Fibroblast of pulmonary artery (primary cell): ENCODE measurements at regions not wholly inside any gene's neighbourhood (a gene's known extent, or its start where the extent isn't known, plus 50 kb on each side); places are given as distances from the start of the nearest gene placed in this dataset.

Experiments used
- DNase-seq: peaks from one replicate; pipeline ENCODE4 v3.0.0-alpha.2; 2010; ENCODE audit warnings: low read depth
- H3K4me3 ChIP-seq: replicated peaks from 2 replicates; pipeline ENCODE4 v1.5.1; 2011; ENCODE audit warnings: low read depth, mild to moderate bottlenecking, control low read depth, low read length, moderate library complexity
- CTCF ChIP-seq: IDR thresholded peaks from 2 replicates; pipeline ENCODE4 v1.5.1; 2011; ENCODE audit warnings: mild to moderate bottlenecking, control low read depth, low read length, inconsistent platforms; ENCODE audit errors: missing control alignments

DNA sequence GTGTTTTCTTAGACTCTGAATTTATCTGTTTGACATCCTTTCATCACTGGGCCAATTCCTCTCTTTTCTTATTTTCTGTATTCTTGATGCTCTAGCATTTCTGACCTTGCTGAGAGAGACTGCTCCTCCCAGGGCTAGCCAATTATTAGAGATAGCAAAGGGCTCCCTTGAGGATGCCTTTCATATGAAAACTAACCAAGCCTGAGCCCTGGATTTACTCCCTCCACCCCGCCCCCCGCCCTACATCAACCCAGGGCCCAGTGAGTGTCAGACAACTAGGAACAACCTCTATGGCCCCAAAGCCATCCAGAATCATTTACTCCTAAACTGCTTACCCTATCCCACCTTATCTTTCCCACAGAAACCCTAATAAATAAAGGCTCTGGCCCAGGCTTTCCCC, 69.7 kb upstream of the LARS2 start:
- no peak overlapping the region for H3K4me3 ChIP-seq
- DNase-seq = no peak
- TF ChIP-seq CTCF = no peak

DNA sequence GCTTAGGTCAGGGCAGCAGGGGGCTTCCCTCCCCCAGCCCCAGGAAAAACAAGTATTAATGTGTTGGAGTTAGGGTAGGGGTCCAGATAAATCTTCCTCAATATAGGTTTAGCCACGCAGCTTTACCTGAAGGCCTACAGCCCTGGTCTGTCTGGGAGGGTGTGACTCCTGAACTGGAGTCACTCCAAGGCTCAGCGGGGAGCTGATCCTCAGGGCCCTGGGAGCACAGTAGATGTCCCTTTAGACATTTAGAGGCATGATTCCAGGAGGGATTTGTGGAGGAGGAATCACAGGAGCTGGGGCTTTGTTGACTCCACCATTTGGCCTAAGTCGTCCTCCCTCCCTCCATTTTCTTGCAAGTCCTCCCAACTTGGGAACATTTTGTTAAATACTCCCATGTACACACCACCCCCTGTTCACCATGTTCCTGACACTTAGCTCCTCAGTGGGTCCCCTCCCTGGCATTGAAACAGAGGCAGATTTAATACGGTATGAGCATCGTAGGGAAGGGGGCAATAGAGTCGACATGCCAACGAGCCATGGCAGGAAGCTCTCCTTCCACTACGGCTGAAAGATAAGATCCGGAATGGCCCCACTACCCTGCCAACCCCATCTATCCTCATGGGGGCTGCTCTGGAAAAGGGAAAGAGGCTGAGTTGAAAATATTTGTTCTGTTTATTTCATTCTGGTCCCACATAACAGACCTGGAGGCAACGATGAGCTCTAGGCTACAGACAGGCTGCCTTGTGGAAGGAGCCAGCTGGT, 69.0 kb upstream of the LARS2 start:
- H3K4me3 ChIP-seq = no peak overlapping the region
- no peak for TF ChIP-seq CTCF
- DNase-seq = no peak

- H3K4me3 ChIP-seq = no peak overlapping the region
- DNase-seq = no peak
- TF ChIP-seq CTCF = no peak
Observed at GRCh38 chr3:45319996-45320305, 68.4 kb upstream of the LARS2 start.

DNA sequence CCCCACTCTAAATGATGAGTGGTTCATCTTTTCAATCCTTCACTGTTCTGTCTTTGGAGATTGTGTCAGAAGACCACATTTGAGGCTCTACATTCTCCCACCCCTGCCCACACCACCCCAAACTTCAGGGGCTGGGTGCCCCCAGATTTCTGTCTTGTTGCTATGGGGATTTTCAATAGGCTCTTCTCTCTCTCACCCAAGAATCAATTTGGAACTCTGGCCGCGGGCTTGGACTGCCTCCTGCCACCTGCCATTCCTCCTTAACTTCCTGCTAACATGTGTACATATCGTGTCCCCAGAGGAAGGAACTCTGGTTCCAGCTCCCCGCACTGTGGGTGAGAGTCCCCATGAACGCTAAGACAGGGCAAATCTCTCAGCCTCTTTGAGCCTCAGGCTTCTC, 67.4 kb upstream of the LARS2 start:
- H3K4me3 ChIP-seq = no peak overlapping the region

DNA sequence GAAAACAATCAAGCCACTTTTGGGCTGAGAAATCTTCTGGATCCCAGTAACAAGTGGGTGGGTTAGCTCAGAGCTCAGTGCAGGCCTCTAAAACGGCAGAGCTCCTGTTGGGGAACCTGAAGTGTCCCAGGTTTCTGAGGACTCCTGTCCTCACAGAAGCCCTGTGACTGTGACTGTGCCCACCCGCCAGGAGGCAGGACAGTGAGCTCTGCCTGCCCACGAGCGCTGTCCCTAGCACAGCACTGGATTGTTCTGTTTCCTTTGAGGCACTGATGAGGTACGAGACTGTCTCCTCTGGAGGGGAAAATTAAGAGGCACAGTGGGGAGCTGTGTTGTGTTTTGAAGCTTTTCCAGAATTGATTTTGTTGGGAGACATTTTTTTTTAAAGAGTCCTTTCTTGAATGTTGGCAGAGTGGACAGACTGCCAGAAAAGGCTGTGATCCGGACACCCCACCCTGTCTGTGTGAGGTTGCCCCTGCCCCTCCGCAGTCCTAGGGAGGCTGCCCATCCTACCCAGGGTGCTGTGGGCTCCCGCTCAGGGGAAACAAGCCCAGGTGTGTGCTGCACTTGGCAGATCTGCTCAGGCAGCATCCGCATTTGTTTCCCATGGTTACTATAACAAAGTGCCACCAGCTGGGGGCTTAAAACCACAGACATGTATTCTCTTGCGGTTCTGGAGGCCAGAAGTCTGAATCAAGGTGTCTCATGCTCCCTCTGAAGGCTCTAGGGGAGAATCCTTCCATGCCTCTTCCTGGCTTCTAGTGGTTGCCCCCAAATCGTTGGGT, 66.6 kb upstream of the LARS2 start:
- no peak for TF ChIP-seq CTCF
- no peak overlapping the region for H3K4me3 ChIP-seq
- DNase-seq = no peak

More for the DNA sequence above, 67.4 kb upstream of the LARS2 start:
- TF ChIP-seq CTCF = no peak
- no peak for DNase-seq

- no peak for TF ChIP-seq CTCF
- no peak for DNase-seq
- no peak overlapping the region for H3K4me3 ChIP-seq
Observed at GRCh38 chr3:45322616-45323015, 65.8 kb upstream of the LARS2 start.
